ENCODE measurements at regions not wholly inside any gene's neighbourhood (a gene's known extent, or its start where the extent isn't known, plus 50 kb on each side); places are given as distances from the start of the nearest gene placed in this dataset.

DNA sequence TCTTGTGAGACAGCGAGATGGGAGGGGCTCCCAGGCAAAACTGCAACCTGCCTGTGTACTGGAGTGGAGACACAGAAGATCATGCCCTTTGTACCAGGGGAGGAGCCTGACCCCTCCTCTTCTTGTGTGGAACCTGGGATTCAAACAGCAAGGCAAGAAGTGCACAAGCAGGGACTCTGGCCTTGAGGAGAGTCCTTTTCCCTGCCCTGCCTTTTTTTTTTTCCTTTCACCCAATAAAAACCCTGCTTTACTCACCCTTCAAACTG is 251.8 kb upstream of the OPRM1 start:
- intact Hi-C loops (cut with micrococcal nuclease) (no loop called here), in situ Hi-C loops (cut with MboI) (no loop called here)
- FAIRE-seq (no peak), DNase-seq (ENCODE audit: extremely low read depth in 1 of 4, low spot score in 3 of 4) (no peak), ATAC-seq (no peak)
- H4K20me1 ChIP-seq (replicated peaks; ENCODE audit: control insufficient read depth, insufficient read depth, low read length): no peaks in the 10 kb centered on the region
- H3K9me1 ChIP-seq (ENCODE audit: control insufficient read depth, insufficient read depth, low read length): no peaks in the 10 kb centered on the region
- H3K27ac ChIP-seq (ENCODE audit: extremely low read depth, low read depth, low read length): no peak overlapping the region
- H3K36me3 ChIP-seq (ENCODE audit: control insufficient read depth, insufficient read depth, low read length): no peaks in the 10 kb centered on the region
- no peaks in the 10 kb centered on the region for H3K9me3 ChIP-seq (replicated peaks; ENCODE audit: control insufficient read depth, insufficient read depth, low read depth, low read length)
- no TSS peak for BruUV-seq (replicated peaks)
- no peaks in the 10 kb centered on the region for H3K4me1 ChIP-seq (replicated peaks in 1 of 2; ENCODE audit: control insufficient read depth in 2 of 2, insufficient read depth in 2 of 2, low read length in 2 of 2)
- ChIA-PET POLR2A (no interaction called here), CTCF (ENCODE audit: low intra/inter-chr PET ratio) (no interaction called here)
- 0% methylated on average over 1 of the region's 1 CpG for WGBS (ENCODE audit: insufficient coverage, low coverage, missing lambda C conversion rate)
- no peak overlapping the region for H3K4me3 ChIP-seq
- no peaks in the 10 kb centered on the region for H3K27me3 ChIP-seq (ENCODE audit: control insufficient read depth in 2 of 2, insufficient read depth in 2 of 2, low read length in 2 of 2)
- H3K9ac ChIP-seq (ENCODE audit: insufficient read depth in 1 of 2, low read depth in 2 of 2, low read length in 2 of 2): no peak overlapping the region
- TF ChIP-seq, protein P1, sequence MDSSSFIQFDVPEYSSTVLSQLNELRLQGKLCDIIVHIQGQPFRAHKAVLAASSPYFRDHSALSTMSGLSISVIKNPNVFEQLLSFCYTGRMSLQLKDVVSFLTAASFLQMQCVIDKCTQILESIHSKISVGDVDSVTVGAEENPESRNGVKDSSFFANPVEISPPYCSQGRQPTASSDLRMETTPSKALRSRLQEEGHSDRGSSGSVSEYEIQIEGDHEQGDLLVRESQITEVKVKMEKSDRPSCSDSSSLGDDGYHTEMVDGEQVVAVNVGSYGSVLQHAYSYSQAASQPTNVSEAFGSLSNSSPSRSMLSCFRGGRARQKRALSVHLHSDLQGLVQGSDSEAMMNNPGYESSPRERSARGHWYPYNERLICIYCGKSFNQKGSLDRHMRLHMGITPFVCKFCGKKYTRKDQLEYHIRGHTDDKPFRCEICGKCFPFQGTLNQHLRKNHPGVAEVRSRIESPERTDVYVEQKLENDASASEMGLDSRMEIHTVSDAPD (CRISPR knock-in tag; IDR thresholded peaks at IDR 0.05): no peak
- TF ChIP-seq ZNF584 (CRISPR knock-in tag; IDR thresholded peaks at IDR 0.05; ENCODE audit: low read depth) (no peak), ZNF12 (CRISPR knock-in tag; IDR thresholded peaks at IDR 0.05) (no peak), POLR2AphosphoS2 (IDR thresholded peaks at IDR 0.05; ENCODE audit: low read length) (no peak), ZFX (CRISPR knock-in tag; IDR thresholded peaks at IDR 0.05) (no peak), TRIM24 (IDR thresholded peaks at IDR 0.05) (no peak), RBFOX2 (IDR thresholded peaks at IDR 0.05; ENCODE audit: low read depth, low read length) (no peak), HDAC1 (IDR thresholded peaks at IDR 0.05) (no peak), YBX1 (IDR thresholded peaks at IDR 0.05) (no peak)
- TF ChIP-seq, protein P2, sequence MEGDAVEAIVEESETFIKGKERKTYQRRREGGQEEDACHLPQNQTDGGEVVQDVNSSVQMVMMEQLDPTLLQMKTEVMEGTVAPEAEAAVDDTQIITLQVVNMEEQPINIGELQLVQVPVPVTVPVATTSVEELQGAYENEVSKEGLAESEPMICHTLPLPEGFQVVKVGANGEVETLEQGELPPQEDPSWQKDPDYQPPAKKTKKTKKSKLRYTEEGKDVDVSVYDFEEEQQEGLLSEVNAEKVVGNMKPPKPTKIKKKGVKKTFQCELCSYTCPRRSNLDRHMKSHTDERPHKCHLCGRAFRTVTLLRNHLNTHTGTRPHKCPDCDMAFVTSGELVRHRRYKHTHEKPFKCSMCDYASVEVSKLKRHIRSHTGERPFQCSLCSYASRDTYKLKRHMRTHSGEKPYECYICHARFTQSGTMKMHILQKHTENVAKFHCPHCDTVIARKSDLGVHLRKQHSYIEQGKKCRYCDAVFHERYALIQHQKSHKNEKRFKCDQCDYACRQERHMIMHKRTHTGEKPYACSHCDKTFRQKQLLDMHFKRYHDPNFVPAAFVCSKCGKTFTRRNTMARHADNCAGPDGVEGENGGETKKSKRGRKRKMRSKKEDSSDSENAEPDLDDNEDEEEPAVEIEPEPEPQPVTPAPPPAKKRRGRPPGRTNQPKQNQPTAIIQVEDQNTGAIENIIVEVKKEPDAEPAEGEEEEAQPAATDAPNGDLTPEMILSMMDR (IDR thresholded peaks at IDR 0.05 in 2 of 3, conservative IDR thresholded peaks at IDR 0.05 in 1 of 3; ENCODE audit: insufficient read depth in 2 of 3, low read depth in 1 of 3, low read length in 3 of 3): no peak
- H3K4me2 ChIP-seq (ENCODE audit: insufficient read depth, low read length): no peak overlapping the region
- no peaks in the 10 kb centered on the region for H3K79me2 ChIP-seq (ENCODE audit: control insufficient read depth, insufficient read depth, low read length)
- H2AFZ ChIP-seq (ENCODE audit: low read depth, low read length): no peak overlapping the region
